Mesothelial cell of epicardium (in vitro differentiated cells): ENCODE measurements at regions not wholly inside any gene's neighbourhood (a gene's known extent, or its start where the extent isn't known, plus 50 kb on each side); places are given as distances from the start of the nearest gene placed in this dataset.

Source experiments
- DNase-seq, 2 experiments: peaks; one replicate each; pipeline ENCODE4 v3.0.0; 2021; ENCODE audit warnings: low spot score in 2 of 2; ENCODE audit not compliant: unreplicated experiment in 2 of 2
- H3K27ac Mint-ChIP-seq: 2 replicates; pipeline ENCODE4 v1.8.0; 2021; ENCODE audit warnings: mixed read lengths
- H3K27me3 Mint-ChIP-seq: 2 replicates; pipeline ENCODE4 v1.8.0; 2021; ENCODE audit warnings: low read depth, mixed read lengths
- H3K36me3 Mint-ChIP-seq: 2 replicates; pipeline ENCODE4 v1.8.0; 2021; ENCODE audit warnings: mixed read lengths
- H3K4me1 Mint-ChIP-seq: 2 replicates; pipeline ENCODE4 v1.8.0; 2021; ENCODE audit warnings: mixed read lengths
- H3K4me3 Mint-ChIP-seq: 2 replicates; pipeline ENCODE4 v1.8.0; 2021; ENCODE audit warnings: mild to moderate bottlenecking, moderate library complexity, mixed read lengths
- H3K9me3 Mint-ChIP-seq: 2 replicates; pipeline ENCODE4 v1.8.0; 2021; ENCODE audit warnings: mixed read lengths
- CTCF ChIP-seq: fragments of 200-600 bp; sonication (generic); IDR thresholded peaks from one replicate; pipeline ENCODE4 v1.5.0; 2021; ENCODE audit warnings: antibody characterized with exemption; ENCODE audit not compliant: unreplicated experiment

DNA sequence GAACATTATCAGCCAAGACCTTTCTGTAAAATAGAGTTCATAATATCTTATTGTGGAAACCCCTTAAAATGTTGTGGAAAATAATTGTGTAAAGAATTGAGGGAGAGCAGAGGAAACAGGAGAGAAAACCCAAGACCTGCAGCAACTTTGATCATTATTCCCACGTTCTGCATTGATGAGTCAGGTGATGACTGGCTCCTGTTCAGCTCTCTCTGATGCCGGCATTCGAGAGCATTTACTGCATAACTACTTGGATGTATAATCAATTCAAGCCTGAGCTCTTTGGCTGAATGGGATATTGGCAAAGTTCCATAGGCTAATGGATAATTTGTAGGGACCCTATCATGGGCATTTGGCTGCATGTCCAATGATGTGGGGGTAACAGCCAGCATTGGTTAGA lies 176.3 kb upstream of the ARID2 start:
- no peaks in the 10 kb centered on the region for H3K36me3 Mint-ChIP-seq
- peaks cover 4% of the 10 kb centered on the region for H3K4me1 Mint-ChIP-seq
- H3K27ac Mint-ChIP-seq: no peak overlapping the region
- H3K9me3 Mint-ChIP-seq: peaks cover 2% of the 10 kb centered on the region
- H3K4me3 Mint-ChIP-seq: no peak overlapping the region
- H3K27me3 Mint-ChIP-seq: peaks cover 2% of the 10 kb centered on the region
- no peak for TF ChIP-seq CTCF
- DNase-seq: no peak

GRCh38 chr12:45557016-45557415 lies 172.5 kb upstream of the ARID2 start:
- Mint-ChIP-seq H3K4me3 (no peak overlapping the region), H3K4me1 (peaks cover under 1% of the 10 kb centered on the region), H3K36me3 (no peaks in the 10 kb centered on the region), H3K9me3 (peaks cover 4% of the 10 kb centered on the region), H3K27me3 (peaks cover 2% of the 10 kb centered on the region), H3K27ac (no peak overlapping the region)
- no peak for TF ChIP-seq CTCF
- no peak for DNase-seq

DNA sequence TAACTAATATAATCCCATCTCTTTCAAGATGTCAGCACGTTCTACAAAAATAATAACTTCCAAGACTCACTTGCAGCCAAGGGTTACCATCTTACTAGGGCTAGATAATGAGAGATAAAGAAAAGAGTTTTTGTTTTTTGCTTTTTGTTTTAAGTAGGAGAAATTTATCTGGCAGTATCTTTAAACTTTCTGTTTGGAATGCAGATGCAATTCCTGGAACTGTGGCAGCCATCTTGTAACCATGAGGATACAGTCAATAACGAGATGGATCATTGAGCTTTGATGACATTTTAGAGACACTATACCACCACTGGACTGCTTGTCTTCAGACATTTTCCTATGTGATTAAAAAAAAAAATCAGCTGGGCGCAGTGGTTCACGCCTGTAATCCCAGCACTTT lies 171.2 kb upstream of the ARID2 start:
- peaks cover 2% of the 10 kb centered on the region for H3K27me3 Mint-ChIP-seq
- no peaks in the 10 kb centered on the region for H3K36me3 Mint-ChIP-seq
- H3K4me1 Mint-ChIP-seq: no peaks in the 10 kb centered on the region
- no peak for TF ChIP-seq CTCF
- no peak overlapping the region for H3K27ac Mint-ChIP-seq
- no peak overlapping the region for H3K4me3 Mint-ChIP-seq
- H3K9me3 Mint-ChIP-seq: peaks cover 12% of the 10 kb centered on the region
- DNase-seq: no peak

DNA sequence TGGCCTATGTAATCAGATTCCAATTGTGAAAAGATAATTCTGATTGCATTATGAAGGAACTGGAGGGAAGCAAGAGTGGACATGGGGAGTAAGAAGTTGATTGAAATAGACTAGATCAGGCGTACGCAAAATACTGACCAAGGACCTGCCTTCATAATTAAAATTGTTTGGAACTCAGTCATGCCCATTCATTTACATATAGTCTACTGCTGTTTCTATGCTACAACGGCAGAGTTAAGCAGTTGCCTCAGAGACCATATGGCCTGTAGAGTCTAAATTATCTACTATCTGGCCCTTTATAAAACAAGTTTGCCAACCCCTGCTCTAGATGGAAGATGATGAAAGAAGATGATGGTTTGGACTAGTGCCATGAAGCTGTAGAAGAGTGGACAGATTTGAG lies 170.0 kb upstream of the ARID2 start:
- Mint-ChIP-seq H3K4me1 (no peaks in the 10 kb centered on the region), H3K27me3 (peaks cover 2% of the 10 kb centered on the region), H3K9me3 (peaks cover 12% of the 10 kb centered on the region), H3K36me3 (no peaks in the 10 kb centered on the region), H3K27ac (no peak overlapping the region), H3K4me3 (no peak overlapping the region)
- DNase-seq: no peak
- TF ChIP-seq CTCF: no peak

GRCh38 chr12:45560689-45561088 lies 168.8 kb upstream of the ARID2 start:
- no peak for DNase-seq
- Mint-ChIP-seq H3K9me3 (peaks cover 12% of the 10 kb centered on the region), H3K4me3 (no peak overlapping the region), H3K36me3 (no peaks in the 10 kb centered on the region), H3K4me1 (no peaks in the 10 kb centered on the region), H3K27ac (no peak overlapping the region), H3K27me3 (no peaks in the 10 kb centered on the region)
- TF ChIP-seq CTCF: no peak

GRCh38 chr12:45561488-45561887 lies 168.0 kb upstream of the ARID2 start:
- TF ChIP-seq CTCF: no peak
- Mint-ChIP-seq H3K4me1 (no peaks in the 10 kb centered on the region), H3K27me3 (no peaks in the 10 kb centered on the region), H3K9me3 (peaks cover 12% of the 10 kb centered on the region), H3K27ac (no peak overlapping the region), H3K36me3 (no peaks in the 10 kb centered on the region), H3K4me3 (no peak overlapping the region)
- no peak for DNase-seq
